ENCODE measurements at regions not wholly inside any gene's neighbourhood (a gene's known extent, or its start where the extent isn't known, plus 50 kb on each side); places are given as distances from the start of the nearest gene placed in this dataset.
A peak's percentile ranks its signal among the peaks of the same experiment; 100 is the strongest.

GRCh38 chr13:90800082-90800746 lies 547.3 kb upstream of the MIR17HG start:
- Histone ChIP-seq H3K36me3 (no peaks in the 10 kb centered on the region), H3K4me3 (no peak overlapping the region), H3K27me3 (no peaks in the 10 kb centered on the region), H3K4me1 (no peaks in the 10 kb centered on the region), H3K27ac (no peak overlapping the region), H3K9me3 (no peaks in the 10 kb centered on the region)
- TF ChIP-seq CTCF (IDR thresholded peaks at IDR 0.05) = no peak
- intact Hi-C loops (cut with DNase I) = no loop called here
- DNase-seq (ENCODE audit: low spot score in 2 of 2) = peak in 1 of 2 donors; percentile 71

GRCh38 chr13:90801621-90802020 lies 545.9 kb upstream of the MIR17HG start:
- no peak overlapping the region for H3K4me3 ChIP-seq
- TF ChIP-seq CTCF (IDR thresholded peaks at IDR 0.05) = no peak
- no peaks in the 10 kb centered on the region for H3K27me3 ChIP-seq
- intact Hi-C loops (cut with DNase I) = no loop called here
- H3K4me1 ChIP-seq = no peaks in the 10 kb centered on the region
- no peak for DNase-seq (ENCODE audit: low spot score in 2 of 2)
- no peak overlapping the region for H3K27ac ChIP-seq
- no peaks in the 10 kb centered on the region for H3K9me3 ChIP-seq
- no peaks in the 10 kb centered on the region for H3K36me3 ChIP-seq

- Histone ChIP-seq H3K27me3 (no peaks in the 10 kb centered on the region), H3K4me1 (no peaks in the 10 kb centered on the region), H3K4me3 (no peak overlapping the region), H3K36me3 (no peaks in the 10 kb centered on the region), H3K9me3 (no peaks in the 10 kb centered on the region), H3K27ac (no peak overlapping the region)
- intact Hi-C loops (cut with DNase I) = no loop called here
- no peak for DNase-seq (ENCODE audit: low spot score in 2 of 2)
- TF ChIP-seq CTCF (IDR thresholded peaks at IDR 0.05) = no peak
Observed at GRCh38 chr13:90803210-90803609, 544.3 kb upstream of the MIR17HG start.

- no peaks in the 10 kb centered on the region for H3K4me1 ChIP-seq
- H3K27me3 ChIP-seq = no peaks in the 10 kb centered on the region
- H3K9me3 ChIP-seq = no peaks in the 10 kb centered on the region
- no peak for DNase-seq (ENCODE audit: low spot score in 2 of 2)
- no peak for TF ChIP-seq CTCF (IDR thresholded peaks at IDR 0.05)
- no peak overlapping the region for H3K4me3 ChIP-seq
- intact Hi-C loops (cut with DNase I) = no loop called here
- no peaks in the 10 kb centered on the region for H3K36me3 ChIP-seq
- H3K27ac ChIP-seq = no peak overlapping the region
Observed at GRCh38 chr13:90806016-90806615, 541.4 kb upstream of the MIR17HG start.

DNA sequence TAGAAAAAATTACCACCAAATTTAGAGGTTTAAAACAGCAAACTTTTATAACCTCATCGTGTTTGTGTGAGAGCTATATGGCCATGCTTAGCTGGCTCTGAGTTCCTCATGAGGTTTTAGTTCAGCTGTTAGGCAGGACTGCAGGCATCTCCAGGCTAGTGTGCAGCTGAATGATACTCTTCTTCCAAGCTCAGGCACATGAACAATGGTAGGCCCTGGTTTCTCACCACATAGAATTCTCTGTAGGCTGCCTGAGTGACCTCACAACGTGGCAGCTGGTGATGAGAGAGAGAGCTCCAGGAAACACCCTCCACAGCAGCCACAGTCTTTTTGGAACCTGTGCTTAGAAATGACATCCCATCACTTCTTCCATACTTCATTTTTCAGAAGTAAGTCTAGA lies 540.6 kb upstream of the MIR17HG start:
- Histone ChIP-seq H3K27ac (no peak overlapping the region), H3K4me3 (no peak overlapping the region), H3K36me3 (no peaks in the 10 kb centered on the region), H3K27me3 (no peaks in the 10 kb centered on the region), H3K4me1 (no peaks in the 10 kb centered on the region), H3K9me3 (no peaks in the 10 kb centered on the region)
- TF ChIP-seq CTCF (IDR thresholded peaks at IDR 0.05) = no peak
- intact Hi-C loops (cut with DNase I) = no loop called here
- no peak for DNase-seq (ENCODE audit: low spot score in 2 of 2)
